ENCODE measurements at regions not wholly inside any gene's neighbourhood (a gene's known extent, or its start where the extent isn't known, plus 50 kb on each side); places are given as distances from the start of the nearest gene placed in this dataset.

GRCh38 chr3:99413504-99413903 is 224.9 kb upstream of the COL8A1 start:
- Histone ChIP-seq H3K27ac (no peak overlapping the region; the same call in 1 of the 2 replicates), H3K4me3 (no peak overlapping the region), H3K9me3 (replicated peaks) (no peaks in the 10 kb centered on the region), H3K4me1 (peaks cover 3% of the 10 kb centered on the region; the same call in 1 of the 2 replicates), H3K36me3 (no peaks in the 10 kb centered on the region), H3K27me3 (no peaks in the 10 kb centered on the region)
- DNase-seq, result no peak

GRCh38 chr3:99410789-99411311 is 227.5 kb upstream of the COL8A1 start:
- no peak for DNase-seq
- no peak overlapping the region for H3K27ac ChIP-seq

DNA sequence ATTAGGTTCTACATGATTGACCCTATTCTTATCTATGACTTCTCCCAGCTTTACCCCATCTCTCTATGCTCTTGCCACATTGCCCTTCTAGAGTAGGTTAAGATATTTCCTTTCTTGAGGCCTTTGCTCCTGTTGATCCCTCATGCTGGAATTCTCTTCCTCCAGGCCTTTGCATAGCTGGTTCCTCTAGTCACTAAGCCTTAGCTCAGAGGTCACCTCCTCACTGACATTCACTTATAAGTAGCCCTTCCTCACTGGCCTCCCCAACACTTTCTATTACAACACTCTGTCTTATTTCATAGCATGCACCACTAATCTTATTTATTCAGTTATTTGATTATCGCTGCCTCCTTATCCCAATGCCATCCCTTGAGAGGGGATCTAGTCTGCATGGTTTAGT is 228.4 kb upstream of the COL8A1 start:
- DNase-seq, result no peak
- Histone ChIP-seq H3K27me3 (no peaks in the 10 kb centered on the region), H3K4me1 (peaks cover 3% of the 10 kb centered on the region; the same call in 1 of the 2 replicates), H3K27ac (no peak overlapping the region), H3K9me3 (replicated peaks) (no peaks in the 10 kb centered on the region), H3K36me3 (no peaks in the 10 kb centered on the region), H3K4me3 (no peak overlapping the region)

More at GRCh38 chr3:99410789-99411311, 227.5 kb upstream of the COL8A1 start:
- H3K9me3 ChIP-seq (replicated peaks), result no peaks in the 10 kb centered on the region
- peaks cover 3% of the 10 kb centered on the region; the same call in 1 of the 2 replicates for H3K4me1 ChIP-seq
- no peaks in the 10 kb centered on the region for H3K36me3 ChIP-seq
- H3K27me3 ChIP-seq, result no peaks in the 10 kb centered on the region
- H3K4me3 ChIP-seq, result no peak overlapping the region

- Histone ChIP-seq H3K27me3 (no peaks in the 10 kb centered on the region), H3K4me3 (no peak overlapping the region), H3K4me1 (no peaks in the 10 kb centered on the region), H3K36me3 (no peaks in the 10 kb centered on the region), H3K27ac (no peak overlapping the region), H3K9me3 (replicated peaks) (no peaks in the 10 kb centered on the region)
- DNase-seq, result no peak
Measured at GRCh38 chr3:99407257-99407656, 231.1 kb upstream of the COL8A1 start.

GRCh38 chr3:99402755-99403154 is 235.6 kb upstream of the COL8A1 start:
- Histone ChIP-seq H3K9me3 (replicated peaks) (no peaks in the 10 kb centered on the region), H3K27me3 (no peaks in the 10 kb centered on the region), H3K36me3 (no peaks in the 10 kb centered on the region), H3K4me1 (no peaks in the 10 kb centered on the region), H3K4me3 (no peak overlapping the region), H3K27ac (no peak overlapping the region)
- no peak for DNase-seq

GRCh38 chr3:99400352-99400751 is 238.0 kb upstream of the COL8A1 start:
- Histone ChIP-seq H3K36me3 (no peaks in the 10 kb centered on the region), H3K27me3 (no peaks in the 10 kb centered on the region), H3K27ac (no peak overlapping the region), H3K9me3 (replicated peaks) (no peaks in the 10 kb centered on the region), H3K4me1 (no peaks in the 10 kb centered on the region), H3K4me3 (no peak overlapping the region)
- DNase-seq, result no peak

- DNase-seq, result no peak
- Histone ChIP-seq H3K4me1 (no peaks in the 10 kb centered on the region), H3K27ac (no peak overlapping the region), H3K36me3 (no peaks in the 10 kb centered on the region), H3K9me3 (replicated peaks) (no peaks in the 10 kb centered on the region), H3K4me3 (no peak overlapping the region), H3K27me3 (no peaks in the 10 kb centered on the region)
Measured at GRCh38 chr3:99396651-99397275, 241.6 kb upstream of the COL8A1 start.

- Histone ChIP-seq H3K4me3 (no peak overlapping the region), H3K27me3 (no peaks in the 10 kb centered on the region), H3K36me3 (no peaks in the 10 kb centered on the region), H3K9me3 (replicated peaks) (no peaks in the 10 kb centered on the region), H3K27ac (no peak overlapping the region), H3K4me1 (no peaks in the 10 kb centered on the region)
- DNase-seq, result no peak
Measured at GRCh38 chr3:99394831-99395778, 243.3 kb upstream of the COL8A1 start.

DNA sequence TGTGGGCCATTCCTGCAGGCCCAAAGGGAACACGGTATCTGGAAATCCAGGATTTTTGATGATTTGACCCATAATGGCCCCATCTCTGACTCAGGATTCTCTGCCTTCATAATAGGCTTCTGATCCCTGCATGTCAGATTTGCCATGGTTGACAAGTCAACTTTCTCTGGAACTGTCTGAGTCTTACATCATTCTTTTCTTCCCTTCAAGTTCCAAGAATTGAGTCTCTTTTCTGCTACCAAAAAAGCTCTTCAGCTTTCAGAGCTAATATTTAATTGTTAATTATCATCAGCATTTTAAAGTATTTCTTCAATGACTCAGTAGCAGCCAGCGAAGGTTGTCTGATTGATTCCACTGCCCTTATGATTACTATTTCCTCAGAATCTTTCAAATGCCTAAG is 244.4 kb upstream of the COL8A1 start:
- Histone ChIP-seq H3K27me3 (no peaks in the 10 kb centered on the region), H3K9me3 (replicated peaks) (no peaks in the 10 kb centered on the region), H3K4me3 (no peak overlapping the region), H3K36me3 (no peaks in the 10 kb centered on the region), H3K4me1 (no peaks in the 10 kb centered on the region), H3K27ac (no peak overlapping the region)
- DNase-seq, result no peak

DNA sequence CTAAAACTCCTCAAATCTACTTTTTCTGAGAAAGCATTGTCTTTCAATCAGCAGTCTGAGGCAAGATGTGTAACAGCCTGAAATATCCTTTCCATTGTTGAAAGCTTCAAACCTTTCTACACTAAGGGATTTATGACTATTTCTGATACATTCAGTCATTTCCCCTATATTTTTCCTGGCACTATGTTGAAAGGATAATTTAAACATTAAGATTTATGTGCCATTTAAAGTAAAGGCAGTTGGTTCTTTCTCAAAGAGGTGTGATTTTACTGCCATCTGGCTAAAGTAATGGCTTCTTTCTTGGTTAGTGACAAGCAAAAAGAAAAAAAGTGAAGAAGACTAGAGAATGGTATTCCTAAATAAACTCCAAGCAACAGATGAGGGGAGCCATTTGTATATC is 249.6 kb upstream of the COL8A1 start:
- Histone ChIP-seq H3K36me3 (no peaks in the 10 kb centered on the region), H3K9me3 (replicated peaks) (no peaks in the 10 kb centered on the region), H3K27ac (no peak overlapping the region), H3K4me1 (no peaks in the 10 kb centered on the region), H3K27me3 (no peaks in the 10 kb centered on the region), H3K4me3 (no peak overlapping the region)
- DNase-seq, result no peak

DNA sequence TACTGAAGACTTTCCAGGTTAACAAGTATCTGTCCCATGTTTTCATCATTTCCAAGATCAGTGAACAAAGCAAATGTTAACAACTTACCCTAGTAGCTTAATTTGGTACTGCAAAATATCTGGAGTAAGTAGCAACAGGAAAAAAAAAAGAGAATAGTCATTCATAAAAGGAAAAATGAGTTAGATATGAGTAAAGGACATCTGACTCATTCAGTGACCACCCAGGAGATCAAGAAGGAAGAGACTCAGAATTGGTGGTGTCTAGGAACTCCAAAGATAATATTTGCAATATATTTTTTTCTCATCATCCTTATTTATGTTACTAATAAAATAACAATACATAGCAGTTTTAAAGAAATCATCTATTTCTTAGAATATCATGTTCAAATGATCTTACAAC is 253.8 kb upstream of the COL8A1 start:
- no peaks in the 10 kb centered on the region for H3K9me3 ChIP-seq (replicated peaks)
- H3K27me3 ChIP-seq, result no peaks in the 10 kb centered on the region
- DNase-seq, result no peak
- H3K36me3 ChIP-seq, result no peaks in the 10 kb centered on the region
- no peak overlapping the region for H3K27ac ChIP-seq
- H3K4me1 ChIP-seq, result no peaks in the 10 kb centered on the region
- no peak overlapping the region for H3K4me3 ChIP-seq

DNA sequence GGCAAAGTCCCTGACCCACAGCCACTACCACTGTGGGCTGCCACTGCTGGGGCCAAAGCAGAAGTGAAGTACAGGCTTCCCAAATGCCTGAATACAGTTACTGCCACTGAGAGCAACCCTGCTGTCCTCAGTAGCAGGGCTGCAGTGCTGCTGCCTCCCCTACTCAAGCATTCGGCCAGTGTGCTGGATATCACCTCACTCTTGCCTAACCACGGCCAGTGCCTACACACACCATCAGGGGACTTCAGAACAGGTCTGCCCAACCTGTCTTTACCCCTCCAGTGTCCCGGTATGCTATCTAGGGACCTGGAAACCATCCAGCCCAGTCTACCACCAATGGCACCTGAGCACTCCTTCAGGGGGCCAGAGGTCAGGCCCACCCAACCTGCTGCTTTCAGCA is 261.5 kb upstream of the COL8A1 start:
- no peak for DNase-seq
- Histone ChIP-seq H3K27me3 (no peaks in the 10 kb centered on the region), H3K27ac (no peak overlapping the region), H3K36me3 (no peaks in the 10 kb centered on the region), H3K4me1 (no peaks in the 10 kb centered on the region), H3K4me3 (no peak overlapping the region), H3K9me3 (replicated peaks) (no peaks in the 10 kb centered on the region)

DNA sequence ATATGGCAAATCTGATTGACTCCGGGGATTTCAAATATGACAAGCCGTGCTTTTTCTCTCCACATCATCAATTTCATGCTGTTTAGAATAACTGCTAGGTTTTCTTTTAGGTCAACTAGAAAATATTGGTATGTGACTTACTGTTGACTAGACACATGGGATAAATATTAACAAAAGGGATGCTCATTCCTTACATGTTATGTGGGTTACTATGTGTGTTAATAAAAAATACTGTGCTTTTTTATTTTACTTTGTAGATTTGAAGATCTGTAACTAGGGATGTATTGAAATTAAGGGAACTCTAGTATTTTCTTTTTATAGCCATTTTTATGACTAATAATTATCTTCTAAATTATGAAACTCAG is 264.6 kb upstream of the COL8A1 start:
- no peak for DNase-seq
- no peak overlapping the region for H3K4me3 ChIP-seq
- H3K27ac ChIP-seq, result no peak overlapping the region

DNA sequence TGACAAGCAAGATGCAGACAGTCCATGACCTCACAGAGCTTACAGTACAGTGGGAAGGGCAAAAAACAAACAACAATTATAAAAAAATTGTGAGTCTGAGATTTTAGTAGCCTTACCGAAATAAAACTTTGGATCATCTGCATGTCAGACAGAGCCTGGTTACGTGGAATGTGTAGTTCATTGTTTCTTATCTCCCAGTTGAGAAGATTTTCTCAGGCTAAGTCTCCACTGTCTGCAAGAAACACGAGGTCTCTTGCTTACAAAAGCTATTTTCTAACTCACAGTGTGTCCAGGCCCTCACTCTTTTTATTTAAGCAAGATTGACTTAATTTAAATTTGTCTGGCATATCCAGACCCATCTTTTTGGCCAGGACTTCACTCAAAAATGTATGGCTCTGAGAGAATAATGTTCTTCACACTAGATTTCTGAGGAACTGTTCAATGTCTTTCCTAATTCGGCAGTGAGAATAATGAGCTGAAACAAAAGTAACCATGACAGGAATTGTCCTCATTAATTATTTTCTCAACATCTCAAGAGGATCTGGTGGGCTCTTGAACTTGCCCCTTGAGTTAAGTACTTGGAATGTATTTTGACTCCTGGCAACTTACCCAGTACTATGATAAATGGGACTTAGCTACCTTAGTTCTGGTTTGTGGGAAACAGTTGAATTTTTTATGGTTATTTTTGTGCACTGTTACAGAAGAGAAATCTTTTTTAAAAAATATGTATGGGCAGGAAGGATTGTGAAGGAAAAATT is 265.1 kb upstream of the COL8A1 start:
- Histone ChIP-seq H3K4me1 (no peaks in the 10 kb centered on the region), H3K4me3 (no peak overlapping the region), H3K27me3 (no peaks in the 10 kb centered on the region), H3K27ac (no peak overlapping the region), H3K36me3 (no peaks in the 10 kb centered on the region), H3K9me3 (replicated peaks) (no peaks in the 10 kb centered on the region; the same call in 1 of the 2 replicates)
- DNase-seq, result no peak

More for the DNA sequence above, 264.6 kb upstream of the COL8A1 start:
- H3K9me3 ChIP-seq (replicated peaks), result no peaks in the 10 kb centered on the region; the same call in 1 of the 2 replicates
- H3K4me1 ChIP-seq, result no peaks in the 10 kb centered on the region
- H3K36me3 ChIP-seq, result no peaks in the 10 kb centered on the region
- H3K27me3 ChIP-seq, result no peaks in the 10 kb centered on the region

All from SJCRH30 (cell line).